Heart left ventricle (tissue), 16 donors: ENCODE measurements at regions not wholly inside any gene's neighbourhood (a gene's known extent, or its start where the extent isn't known, plus 50 kb on each side); places are given as distances from the start of the nearest gene placed in this dataset.
A peak's percentile ranks its signal among the peaks of the same experiment; 100 is the strongest.

Source experiments
- ATAC-seq, 4 donors: fragments of 200-7000 bp; cut with Tn5 transposase; one replicate each; pipeline ENCODE4 v1.9.1; 2020 to 2022; ENCODE audit warnings: moderate library complexity in 4 of 4, mild to moderate bottlenecking in 3 of 4, moderate number of reproducible peaks in 1 of 4
- DNase-seq, 5 donors: peaks; one replicate each; pipeline ENCODE4 v3.0.0-alpha.2; 2020
- H3K27ac ChIP-seq, 12 donors: fragments of 200-600 bp; sonication (generic) in 4 of 12; one replicate each; pipeline versions ENCODE4 v1.5.0 to v1.8.0; 2016 to 2022; ENCODE audit warnings: mild to moderate bottlenecking in 2 of 12
- H3K27me3 ChIP-seq, 9 donors: fragments of 200-600 bp; sonication (generic) in 2 of 9; one replicate each; pipeline versions ENCODE4 v1.5.1 to v1.8.0; 2016 to 2022; ENCODE audit warnings: mild to moderate bottlenecking in 3 of 9
- H3K36me3 ChIP-seq, 9 donors: fragments of 200-600 bp; sonication (generic) in 2 of 9; one replicate each; pipeline versions ENCODE4 v1.5.0 to v1.8.0; 2018 to 2022; ENCODE audit warnings: mild to moderate bottlenecking in 2 of 9
- H3K4me1 ChIP-seq, 12 donors: fragments of 200-600 bp; sonication (generic) in 4 of 12; one replicate each; pipeline versions ENCODE4 v1.5.0 to v1.8.0; 2016 to 2022; ENCODE audit warnings: mild to moderate bottlenecking in 3 of 12
- H3K4me3 ChIP-seq, 12 donors: fragments of 200-600 bp; sonication (generic) in 4 of 12; one replicate each; pipeline versions ENCODE4 v1.5.0 to v1.8.0; 2017 to 2022; ENCODE audit warnings: mild to moderate bottlenecking in 9 of 12, moderate library complexity in 4 of 12
- H3K9me3 ChIP-seq, 12 donors: fragments of 200-600 bp; sonication (generic) in 4 of 12; one replicate each; pipeline versions ENCODE4 v1.5.0 to v1.8.0; 2016 to 2022; ENCODE audit warnings: mild to moderate bottlenecking in 1 of 12
- POLR2A ChIP-seq, 2 donors: fragments of 450-650 bp; IDR thresholded peaks; one replicate each; pipeline ENCODE4 v1.6.1; 2017; ENCODE audit warnings: antibody characterized with exemption in 2 of 2, mild to moderate bottlenecking in 2 of 2, moderate library complexity in 2 of 2
- WGBS, 4 donors: extraction: QIAGEN DNeasy Blood & Tissue Kit in 2 of 4; methylation state at CpG; one replicate each; pipeline versions ENCODE4 v1.1.5 to v1.1.7; 2013 to 2018; 5-methylcytosine and 5-hydroxymethylcytosine counted together
- intact Hi-C, 10 donors: fragments of 100-400 bp; cut with DNase I; formaldehyde crosslinking; loops; one replicate each; pipeline versions ENCODE4 v1.11.1 to v1.14.2; 2022
- TF ChIP-seq, protein P1 (sequence below), 12 donors: fragments of 200-600 bp; sonication (generic) in 4 of 12; IDR thresholded peaks; one replicate each; pipeline versions ENCODE4 v1.5.0 to v1.8.0; 2018 to 2022; ENCODE audit warnings: antibody characterized with exemption in 12 of 12, mild to moderate bottlenecking in 5 of 12
- donor health status: ischemic (EF 13 %, LVEDD 7.1; RV severe dilation, severe dysfunction).
- donor health status: healthy with polysubstance abuse.
- donor health status: DM: no; HTN: yes; CAD: no.
- donor health status: DM: no; HTN: no; CAD: no.
- donor health status: ischemic (EF 25% LVEDD 6.9; RV normal size, moderate dysfunction).
- donor health status: ischemic (EF 25% LVEDD 5.7; RV mildly dilated, moderate dysfunction).
- donor health status: healthy.
- donor health status: DM: yes; HTN: yes; CAD: no.
- donor health status: ischemic (EF 35%, LVEDD 5.7; RV mildly dilated, moderate dysfunction).
- donor health status: nonischemic (EF 11% LVEDD 7.7; RV severe dilation, severe dysfunction).
- donor health status: DM: yes; HTN: yes; CAD: no.
- donor health status: PGD.
- donor health status: ischemic (EF 29% LVEDD 5.4; RV normal size, mild dysfunction).
- donor health status: nonischemic (EF 23%, LVEDD 6.1; RV moderate dilation, normal function).

DNA sequence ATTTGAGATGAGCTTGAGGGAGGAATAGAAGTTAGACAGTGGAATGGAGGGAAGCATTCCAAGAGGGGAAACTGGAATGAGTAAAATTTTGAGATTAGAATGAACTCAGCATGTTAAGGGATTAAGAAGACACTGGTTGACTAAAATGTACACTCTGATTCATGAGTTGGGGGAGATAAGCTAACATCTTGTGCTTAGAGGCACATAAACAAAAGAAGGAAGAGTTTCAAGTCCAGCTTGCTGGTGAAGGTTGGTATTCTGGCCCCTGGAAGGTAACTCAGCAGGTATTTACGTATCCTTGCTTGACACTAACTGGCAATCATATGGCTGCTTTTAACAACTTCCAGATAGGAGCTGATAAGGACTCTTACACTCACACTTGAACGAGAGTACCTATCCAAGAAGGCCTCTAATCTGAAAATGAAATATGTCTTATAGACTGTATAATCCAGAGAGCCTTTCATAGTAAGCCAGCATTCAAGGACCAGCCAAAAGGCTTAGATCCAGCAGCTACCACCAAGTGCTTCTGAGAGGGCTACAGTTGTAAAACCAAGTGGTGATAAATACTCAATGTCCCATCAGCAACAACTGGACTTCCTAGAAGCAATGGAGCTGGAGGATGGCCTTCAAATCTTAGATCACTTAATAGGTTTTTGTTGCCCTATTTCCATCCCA, 149.7 kb upstream of the SERP2 start:
- TF ChIP-seq POLR2A (IDR thresholded peaks at IDR 0.05), result no peak
- TF ChIP-seq, protein P1, sequence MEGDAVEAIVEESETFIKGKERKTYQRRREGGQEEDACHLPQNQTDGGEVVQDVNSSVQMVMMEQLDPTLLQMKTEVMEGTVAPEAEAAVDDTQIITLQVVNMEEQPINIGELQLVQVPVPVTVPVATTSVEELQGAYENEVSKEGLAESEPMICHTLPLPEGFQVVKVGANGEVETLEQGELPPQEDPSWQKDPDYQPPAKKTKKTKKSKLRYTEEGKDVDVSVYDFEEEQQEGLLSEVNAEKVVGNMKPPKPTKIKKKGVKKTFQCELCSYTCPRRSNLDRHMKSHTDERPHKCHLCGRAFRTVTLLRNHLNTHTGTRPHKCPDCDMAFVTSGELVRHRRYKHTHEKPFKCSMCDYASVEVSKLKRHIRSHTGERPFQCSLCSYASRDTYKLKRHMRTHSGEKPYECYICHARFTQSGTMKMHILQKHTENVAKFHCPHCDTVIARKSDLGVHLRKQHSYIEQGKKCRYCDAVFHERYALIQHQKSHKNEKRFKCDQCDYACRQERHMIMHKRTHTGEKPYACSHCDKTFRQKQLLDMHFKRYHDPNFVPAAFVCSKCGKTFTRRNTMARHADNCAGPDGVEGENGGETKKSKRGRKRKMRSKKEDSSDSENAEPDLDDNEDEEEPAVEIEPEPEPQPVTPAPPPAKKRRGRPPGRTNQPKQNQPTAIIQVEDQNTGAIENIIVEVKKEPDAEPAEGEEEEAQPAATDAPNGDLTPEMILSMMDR (IDR thresholded peaks at IDR 0.05), result no peak
- DNase-seq, result no peak
- peak in 1 of 4 donors; percentile 43 for ATAC-seq
- WGBS, 4 donors, result 18 to 47% (median 44%) methylated on average over 2 of the region's 2 CpGs
- H3K27ac ChIP-seq, result peak overlapping the region; percentile 19 to 92 (median 62)
- H3K9me3 ChIP-seq, result no peaks in the 10 kb centered on the region
- no peak overlapping the region for H3K4me3 ChIP-seq
- H3K36me3 ChIP-seq, result no peaks in the 10 kb centered on the region
- intact Hi-C loops, result no loop called here
- H3K4me1 ChIP-seq, result peaks cover 0 to 47% (median 16%) of the 10 kb centered on the region in 12 donors
- H3K27me3 ChIP-seq, result no peaks in the 10 kb centered on the region

DNA sequence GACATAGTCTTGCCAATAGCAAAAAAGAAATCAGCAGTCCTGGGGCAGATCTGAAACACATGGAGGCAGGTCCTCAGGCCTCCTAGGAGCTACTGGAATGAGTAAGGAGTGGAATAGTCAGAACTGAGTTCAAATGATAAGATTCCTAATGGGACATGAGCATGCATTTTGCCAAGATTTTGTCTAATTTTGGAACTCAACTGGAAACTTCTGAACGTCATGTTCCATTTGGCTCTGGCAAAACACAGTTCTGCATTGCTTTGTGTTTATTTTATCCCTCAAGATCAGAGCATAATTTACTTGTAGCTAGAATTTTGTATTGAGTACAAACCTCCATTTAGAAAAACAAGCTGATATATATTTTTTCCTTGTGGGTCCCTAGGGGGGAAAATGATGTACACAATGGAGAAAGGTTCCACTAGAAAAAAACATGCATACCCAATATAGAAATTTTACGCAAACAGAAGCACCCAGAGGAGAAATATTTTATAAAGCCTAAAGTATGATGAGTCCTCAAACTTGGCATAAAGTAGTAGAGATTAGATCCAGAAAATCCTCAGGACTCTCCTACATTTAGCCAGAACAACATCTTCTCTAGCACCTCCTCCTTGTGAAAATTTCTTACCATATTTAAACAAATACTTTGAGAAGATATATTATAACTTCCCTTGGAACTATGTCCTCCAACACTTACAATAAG, 149.0 kb upstream of the SERP2 start:
- Histone ChIP-seq H3K36me3 (no peaks in the 10 kb centered on the region), H3K4me3 (no peak overlapping the region), H3K27me3 (no peaks in the 10 kb centered on the region), H3K4me1 (peaks cover 0 to 40% (median 14%) of the 10 kb centered on the region in 12 donors), H3K27ac (peak overlapping the region; percentile 19 to 92 (median 64)), H3K9me3 (no peaks in the 10 kb centered on the region)
- TF ChIP-seq, protein P1 (IDR thresholded peaks at IDR 0.05), result no peak
- TF ChIP-seq POLR2A (IDR thresholded peaks at IDR 0.05), result no peak
- 50 to 57% (median 55%) methylated on average over 2 of the region's 2 CpGs for whole genome bisulfite sequencing, 4 donors
- intact Hi-C loops, result no loop called here
- DNase-seq (peak in 3 of 5 donors; percentile 18 to 63 (median 41)), ATAC-seq (peak; percentile 85 to 93 (median 88))

DNA sequence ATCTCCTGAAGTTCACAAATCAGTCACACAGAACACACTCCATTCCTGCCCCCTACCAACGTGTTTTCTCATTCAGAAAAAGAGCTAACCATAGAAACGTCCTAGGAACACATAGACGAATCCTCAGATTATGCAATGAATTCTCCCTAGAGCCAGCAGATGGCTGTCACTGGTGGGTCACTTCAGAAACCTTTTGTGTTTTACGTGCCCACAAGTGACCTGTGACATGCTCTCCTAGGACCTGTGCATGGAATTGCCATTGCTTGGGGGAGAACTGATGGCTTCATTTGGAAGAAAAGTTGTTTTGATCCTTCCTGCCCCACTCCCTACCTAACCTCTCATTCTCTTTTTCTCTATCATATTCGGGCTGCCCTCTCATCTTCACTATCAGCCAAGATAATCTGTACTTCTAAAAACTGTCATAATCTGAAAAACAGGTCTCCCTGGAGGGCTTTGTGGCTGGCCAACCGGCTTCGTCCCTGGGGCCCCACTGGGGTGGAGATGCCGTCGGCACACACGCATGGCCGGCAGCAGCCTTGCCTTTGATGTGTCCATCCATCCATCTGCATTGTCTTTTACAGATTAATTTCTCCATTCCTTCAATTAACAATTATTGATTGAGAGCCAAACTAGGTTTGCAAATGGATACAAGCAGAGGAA, 144.1 kb upstream of the SERP2 start:
- Histone ChIP-seq H3K27ac (no peak overlapping the region), H3K4me3 (no peak overlapping the region), H3K9me3 (no peaks in the 10 kb centered on the region), H3K27me3 (no peaks in the 10 kb centered on the region), H3K4me1 (peaks cover 0 to 21% (median 11%) of the 10 kb centered on the region in 12 donors), H3K36me3 (no peaks in the 10 kb centered on the region)
- DNase-seq (no peak), ATAC-seq (no peak)
- intact Hi-C loops, result loop anchor here in 4 of 10 donors (5.0 to 10.0 kb wide), 5 partner anchors 32 to 315 kb away; no protein-coding TSS in a partner anchor
- no peak for TF ChIP-seq POLR2A (IDR thresholded peaks at IDR 0.05)
- TF ChIP-seq, protein P1 (IDR thresholded peaks at IDR 0.05), result no peak
- WGBS, 4 donors, result 84 to 91% (median 89%) methylated on average over 11 of the region's 11 CpGs

DNA sequence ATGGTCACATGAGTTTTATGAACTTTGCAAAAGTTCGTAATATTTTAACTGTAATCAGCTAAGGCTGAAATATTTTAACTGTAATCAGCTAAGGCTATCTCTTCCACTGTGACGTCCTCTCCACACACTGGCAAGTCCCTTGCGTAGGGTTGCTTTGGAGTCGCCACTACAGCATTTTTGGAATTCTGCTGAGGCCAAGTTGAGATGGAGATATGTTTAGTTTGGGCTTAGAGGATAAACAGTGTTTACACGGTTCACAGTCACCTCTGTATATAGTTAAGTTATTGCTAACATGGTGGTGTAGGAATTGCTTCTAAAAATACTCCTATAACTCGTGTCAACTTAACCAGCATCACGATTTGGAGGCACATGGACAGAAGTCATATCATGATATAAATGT, 143.6 kb upstream of the SERP2 start:
- no peak overlapping the region for H3K4me3 ChIP-seq
- no peak for DNase-seq
- no peak for TF ChIP-seq POLR2A (IDR thresholded peaks at IDR 0.05)
- TF ChIP-seq, protein P1 (IDR thresholded peaks at IDR 0.05), result no peak
- no peaks in the 10 kb centered on the region for H3K27me3 ChIP-seq
- H3K36me3 ChIP-seq, result no peaks in the 10 kb centered on the region
- H3K9me3 ChIP-seq, result no peaks in the 10 kb centered on the region
- WGBS, 4 donors, result 72 to 74% (median 72%) methylated on average over 7 of the region's 7 CpGs
- no peak for ATAC-seq
- intact Hi-C loops, result loop anchor here in 4 of 10 donors (5.0 to 10.0 kb wide), 5 partner anchors 33 to 315 kb away; no protein-coding TSS in a partner anchor
- no peak overlapping the region for H3K27ac ChIP-seq
- peaks cover 0 to 16% (median 6%) of the 10 kb centered on the region in 12 donors for H3K4me1 ChIP-seq
